OCI-LY7 (cell line): ENCODE measurements at regions not wholly inside any gene's neighbourhood (a gene's known extent, or its start where the extent isn't known, plus 50 kb on each side); places are given as distances from the start of the nearest gene placed in this dataset.

Experiments used
- BruUV-seq: library from RNA; stranded (reverse); fragments of 400-500 nt; replicated peaks from 2 replicates; lab custom pipeline; 2021; lab: Mats Ljungman, UMichigan
- CTCF ChIA-PET: fragments of 300-600 bp; sonication (Branson Sonifier 250); formaldehyde crosslinking; loops from one replicate; lab custom pipeline; 2022; ENCODE audit warnings: antibody characterized with exemption; ENCODE audit not compliant: unreplicated experiment; lab: Charles Lee
- POLR2A ChIA-PET: fragments of 300-600 bp; sonication (Branson Sonifier 250); formaldehyde crosslinking; loops from one replicate; lab custom pipeline; 2022; ENCODE audit warnings: antibody characterized with exemption; lab: Charles Lee
- DNase-seq: peaks from one replicate; pipeline ENCODE4 v3.0.0-alpha.2; 2015; ENCODE audit warnings: low spot score
- H2AFZ ChIP-seq: fragments of 200-600 bp; sonication (generic), shearing (Covaris generic); 2 replicates; pipeline ENCODE4 v1.6.1; 2014; ENCODE audit warnings: mild to moderate bottlenecking, antibody characterized with exemption, low read length, moderate library complexity
- H3K27ac ChIP-seq: fragments of 200-600 bp; sonication (generic); 2 replicates; pipeline ENCODE4 v1.5.1; 2014; ENCODE audit warnings: mixed run types, low read depth, mild to moderate bottlenecking, moderate library complexity, low read length, inconsistent platforms; ENCODE audit not compliant: poor library complexity, severe bottlenecking
- H3K36me3 ChIP-seq: fragments of 200-600 bp; sonication (generic); 2 replicates; pipeline ENCODE4 v1.6.1; 2014; ENCODE audit warnings: mild to moderate bottlenecking, antibody characterized with exemption, low read length, moderate library complexity, mixed read lengths; ENCODE audit not compliant: insufficient read depth
- H3K4me1 ChIP-seq: fragments of 200-600 bp; sonication (generic); 2 replicates; pipeline ENCODE4 v1.5.1; 2014; ENCODE audit warnings: mild to moderate bottlenecking, low read length; ENCODE audit not compliant: insufficient read depth, poor library complexity, severe bottlenecking
- H3K4me2 ChIP-seq: fragments of 200-600 bp; sonication (generic); 2 replicates; pipeline ENCODE4 v1.6.1; 2014; ENCODE audit warnings: mild to moderate bottlenecking, low read length
- H3K4me3 ChIP-seq: fragments of 200-600 bp; sonication (generic); 2 replicates; pipeline ENCODE4 v1.5.1; 2014; ENCODE audit warnings: mild to moderate bottlenecking, low read depth, low read length; ENCODE audit not compliant: poor library complexity, severe bottlenecking
- H3K79me2 ChIP-seq: fragments of 200-600 bp; sonication (generic); 2 replicates; pipeline ENCODE4 v1.6.1; 2016; ENCODE audit warnings: low read depth, mild to moderate bottlenecking, low read length, moderate library complexity, mixed read lengths; ENCODE audit not compliant: insufficient read depth
- H3K9me2 ChIP-seq: fragments of 200-600 bp; sonication (generic); 2 replicates; pipeline ENCODE4 v1.6.1; 2016; ENCODE audit warnings: mild to moderate bottlenecking, low read length, mixed read lengths; ENCODE audit not compliant: insufficient read depth
- H3K9me3 ChIP-seq: fragments of 200-600 bp; sonication (generic); 2 replicates; pipeline ENCODE4 v1.6.1; 2014; ENCODE audit warnings: mild to moderate bottlenecking, mixed run types, low read length, mixed read lengths
- H4K20me1 ChIP-seq: fragments of 200-600 bp; sonication (generic); 2 replicates; pipeline ENCODE4 v1.6.1; 2014; ENCODE audit warnings: mild to moderate bottlenecking, antibody characterized with exemption, low read length, moderate library complexity, mixed read lengths; ENCODE audit not compliant: insufficient read depth
- CTCF ChIP-seq: fragments of 200-600 bp; sonication (generic); conservative IDR thresholded peaks from 2 replicates; pipeline ENCODE4 v1.5.1; 2014; ENCODE audit warnings: mild to moderate bottlenecking, antibody characterized with exemption, low read length, moderate library complexity, mixed read lengths
- EZH2phosphoT487 ChIP-seq: fragments of 200-600 bp; sonication (generic); IDR thresholded peaks from 2 replicates; pipeline ENCODE4 v1.6.1; 2018; ENCODE audit warnings: low read depth, borderline replicate concordance, mild to moderate bottlenecking, mixed run types, antibody characterized with exemption, low read length, moderate library complexity, mixed read lengths
- intact Hi-C: fragments of 100-400 bp; cut with micrococcal nuclease; formaldehyde crosslinking; loops from one replicate; pipeline ENCODE4 v1.10.0; 2022; ENCODE audit not compliant: unreplicated experiment

- Histone ChIP-seq H2AFZ (peak overlapping the region; percentile 85), H3K79me2 (peaks cover 35% of the 10 kb centered on the region; the same call in 1 of the 2 replicates), H4K20me1 (no peaks in the 10 kb centered on the region), H3K9me3 (no peaks in the 10 kb centered on the region), H3K9me2 (no peaks in the 10 kb centered on the region), H3K27ac (peak overlapping the region; percentile 97), H3K4me2 (peak overlapping the region; percentile 97), H3K4me1 (peaks cover 30% of the 10 kb centered on the region), H3K4me3 (peak overlapping the region; percentile 85), H3K36me3 (no peaks in the 10 kb centered on the region)
- no peak for TF ChIP-seq EZH2phosphoT487
- intact Hi-C loops: loop anchor here (1.0 to 5.0 kb wide), 3 partner anchors 71 to 519 kb away; partner anchors contain the start of genes ADSS2 and DESI2
- DNase-seq: peak; percentile 54
- ChIA-PET CTCF (interaction anchor here (0.9 kb wide), 1 partner anchor 14 kb away, joined by 3 read pairs; no protein-coding TSS in a partner anchor), POLR2A (interaction anchor here (0.6 to 4.3 kb wide), 23 partner anchors 11 to 1805 kb away, joined by 3 to 46 read pairs (median 5); partner anchors contain the start of genes COX20 and HNRNPU)
- BruUV-seq: TSS peak; percentile 91
Measured at GRCh38 chr1:244971552-244972216, 107.3 kb upstream of the HNRNPU start.

DNA sequence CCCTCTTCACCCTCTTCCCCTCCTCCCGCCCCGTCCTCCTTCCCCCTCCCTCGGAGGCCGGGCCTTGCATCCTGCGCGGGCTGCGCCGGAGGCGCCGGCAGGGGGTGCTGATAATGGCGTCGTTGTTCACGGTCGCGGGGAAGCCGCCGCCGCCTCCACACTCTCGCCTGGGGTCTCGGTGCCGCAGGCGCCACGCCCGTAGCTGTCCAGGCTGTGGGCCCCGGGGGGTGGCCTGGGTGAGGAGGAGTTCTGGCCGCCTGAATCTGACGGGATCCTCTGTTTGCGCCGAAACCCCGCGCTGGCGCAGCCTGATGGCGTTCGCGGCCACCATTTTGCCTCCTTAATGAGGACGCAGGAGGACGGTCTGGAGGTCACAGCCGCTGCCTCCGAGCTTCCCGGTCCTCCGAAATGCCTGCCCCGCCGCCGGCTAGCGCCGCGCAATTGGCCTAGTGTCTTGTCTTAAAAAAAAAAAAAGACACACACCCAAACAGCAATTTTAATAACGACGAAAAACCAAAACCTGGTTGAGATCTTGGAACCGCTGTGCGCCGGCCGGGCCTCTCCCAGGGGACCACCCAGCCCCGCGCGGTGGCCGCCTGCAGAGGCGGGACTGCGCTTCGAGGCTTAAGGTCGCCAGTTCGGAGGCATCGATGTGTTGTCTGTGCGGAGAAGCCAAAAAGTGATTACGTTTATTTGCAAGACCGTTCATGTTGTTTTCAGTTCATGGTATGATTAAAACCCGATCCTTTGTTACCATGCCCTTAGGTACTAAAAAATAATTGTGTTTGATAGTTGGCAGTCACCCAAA is 106.6 kb upstream of the HNRNPU start:
- peak; percentile 75 for TF ChIP-seq CTCF
- TF ChIP-seq EZH2phosphoT487: no peak
- Histone ChIP-seq H3K9me3 (no peaks in the 10 kb centered on the region), H3K4me1 (peaks cover 30% of the 10 kb centered on the region), H3K4me3 (peak overlapping the region; percentile 85), H3K9me2 (no peaks in the 10 kb centered on the region), H3K27ac (peak overlapping the region; percentile 97), H3K36me3 (no peaks in the 10 kb centered on the region), H2AFZ (peak overlapping the region; percentile 85), H3K4me2 (peak overlapping the region; percentile 97), H3K79me2 (peaks cover 35% of the 10 kb centered on the region; the same call in 1 of the 2 replicates), H4K20me1 (no peaks in the 10 kb centered on the region)
- ChIA-PET POLR2A (interaction anchor here (0.6 to 4.3 kb wide), 20 partner anchors 12 to 1806 kb away, joined by 3 to 46 read pairs (median 5); partner anchors contain the start of genes COX20 and HNRNPU), CTCF (interaction anchor here (0.9 kb wide), 1 partner anchor 14 kb away, joined by 3 read pairs; no protein-coding TSS in a partner anchor)
- BruUV-seq: no TSS peak
- peak; percentile 96 for DNase-seq
- intact Hi-C loops: loop anchor here (1.0 to 5.0 kb wide), 6 partner anchors 51 to 519 kb away; partner anchors contain the start of genes ADSS2, COX20, DESI2 and HNRNPU

DNA sequence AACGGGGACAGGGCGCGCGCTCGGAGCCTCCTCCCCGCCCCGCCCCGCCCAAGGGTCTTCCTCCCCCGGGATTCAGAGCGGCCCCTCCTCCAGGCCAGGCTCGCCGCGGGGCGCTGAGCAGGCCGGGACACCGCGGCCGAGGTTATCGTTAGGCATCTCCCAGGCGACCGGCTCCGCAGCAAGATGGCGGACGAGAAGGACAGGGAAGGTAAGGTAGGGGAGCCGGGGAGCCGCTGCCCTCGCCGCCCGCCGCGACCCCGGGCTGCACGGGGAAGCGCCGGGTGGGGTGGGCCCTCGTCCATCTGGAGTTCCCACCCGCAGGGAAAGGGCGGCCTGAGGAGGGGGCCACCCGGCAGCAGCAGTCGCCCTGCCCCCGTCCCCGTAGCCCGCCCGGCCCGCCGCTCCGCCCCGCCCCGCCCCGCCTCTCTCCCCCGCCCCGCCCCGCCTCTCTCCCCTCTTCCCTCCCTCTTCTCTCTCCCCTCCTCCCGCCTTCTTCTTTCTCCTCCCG is 105.9 kb upstream of the HNRNPU start:
- Histone ChIP-seq H3K4me1 (peaks cover 31% of the 10 kb centered on the region), H4K20me1 (no peaks in the 10 kb centered on the region), H3K4me2 (peak overlapping the region; percentile 98), H3K9me2 (no peaks in the 10 kb centered on the region), H2AFZ (peak overlapping the region; percentile 85; the same call in 1 of the 2 replicates), H3K4me3 (peak overlapping the region; percentile 85), H3K9me3 (no peaks in the 10 kb centered on the region), H3K27ac (peak overlapping the region; percentile 97), H3K36me3 (no peaks in the 10 kb centered on the region), H3K79me2 (peaks cover 35% of the 10 kb centered on the region; the same call in 1 of the 2 replicates)
- intact Hi-C loops: loop anchor here (1.0 to 5.0 kb wide), 5 partner anchors 50 to 518 kb away; partner anchors contain the start of genes ADSS2, COX20, DESI2 and HNRNPU
- TF ChIP-seq CTCF: no peak
- TF ChIP-seq EZH2phosphoT487: no peak
- CTCF ChIA-PET: no interaction called here
- POLR2A ChIA-PET: interaction anchor here (0.6 to 4.3 kb wide), 6 partner anchors 16 to 165 kb away, joined by 3 to 46 read pairs (median 8); partner anchors contain the start of genes COX20 and HNRNPU
- no TSS peak for BruUV-seq
- peak; percentile 80 for DNase-seq
